Right atrium auricular region (tissue), 2 donors: ENCODE measurements at regions not wholly inside any gene's neighbourhood (a gene's known extent, or its start where the extent isn't known, plus 50 kb on each side); places are given as distances from the start of the nearest gene placed in this dataset.

Experiments
- DNase-seq: peaks from one replicate; pipeline ENCODE4 v3.0.0-alpha.2; 2019; ENCODE audit warnings: low spot score
- H3K27ac ChIP-seq, 2 donors: fragments of 200-600 bp; sonication (generic); 1 replicate in 1 of 2; 2 replicates in 1 of 2; pipeline ENCODE4 v1.5.1; 2016 to 2019
- H3K27me3 ChIP-seq, 2 donors: fragments of 200-600 bp; sonication (generic); one replicate each; pipeline versions ENCODE4 v1.5.1 to v1.6.0; 2017 to 2019
- H3K36me3 ChIP-seq: fragments of 200-600 bp; sonication (generic); one replicate; pipeline ENCODE4 v1.5.1; 2016
- H3K4me1 ChIP-seq, 2 donors: fragments of 200-600 bp; sonication (generic); one replicate each; pipeline versions ENCODE4 v1.5.1 to v1.6.0; 2017 to 2019
- H3K4me3 ChIP-seq, 2 donors: fragments of 200-600 bp; sonication (generic); 1 replicate in 1 of 2; 2 replicates in 1 of 2; pipeline ENCODE4 v1.5.1; 2017 to 2019; ENCODE audit warnings: mild to moderate bottlenecking in 1 of 2, moderate library complexity in 1 of 2
- H3K9me3 ChIP-seq, 2 donors: fragments of 200-600 bp; sonication (generic); one replicate each; pipeline ENCODE4 v1.5.1; 2019
- CTCF ChIP-seq, 2 donors: fragments of 200-600 bp; sonication (generic); IDR thresholded peaks; one replicate each; pipeline ENCODE4 v1.5.1; 2019; ENCODE audit warnings: antibody characterized with exemption in 2 of 2

DNA sequence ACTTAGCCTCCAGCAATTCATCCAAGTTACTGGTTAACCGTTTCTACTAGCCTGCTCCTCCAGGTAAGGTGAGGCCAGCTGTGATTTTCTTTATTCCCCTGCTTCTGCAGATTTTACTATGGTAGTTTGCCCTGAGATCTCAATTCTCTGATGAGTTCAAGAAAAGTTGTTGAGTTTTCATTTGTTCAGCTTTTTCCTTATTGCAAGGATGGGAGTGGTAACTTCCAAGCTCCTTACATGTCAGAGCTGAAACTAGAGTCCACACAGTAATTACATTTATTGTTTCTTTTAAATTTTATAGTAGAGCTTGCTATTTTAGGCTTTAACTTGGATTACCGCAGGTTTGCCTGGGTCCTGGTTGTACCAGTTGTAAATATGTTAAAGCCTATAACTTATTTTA lies 76.9 kb upstream of the ZRANB2 start:
- no peak overlapping the region for H3K4me3 ChIP-seq
- H3K36me3 ChIP-seq = no peaks in the 10 kb centered on the region
- no peaks in the 10 kb centered on the region for H3K27me3 ChIP-seq
- H3K9me3 ChIP-seq = no peaks in the 10 kb centered on the region
- no peaks in the 10 kb centered on the region for H3K4me1 ChIP-seq
- DNase-seq = no peak
- H3K27ac ChIP-seq = no peak overlapping the region
- TF ChIP-seq CTCF (IDR thresholded peaks at IDR 0.05) = no peak

DNA sequence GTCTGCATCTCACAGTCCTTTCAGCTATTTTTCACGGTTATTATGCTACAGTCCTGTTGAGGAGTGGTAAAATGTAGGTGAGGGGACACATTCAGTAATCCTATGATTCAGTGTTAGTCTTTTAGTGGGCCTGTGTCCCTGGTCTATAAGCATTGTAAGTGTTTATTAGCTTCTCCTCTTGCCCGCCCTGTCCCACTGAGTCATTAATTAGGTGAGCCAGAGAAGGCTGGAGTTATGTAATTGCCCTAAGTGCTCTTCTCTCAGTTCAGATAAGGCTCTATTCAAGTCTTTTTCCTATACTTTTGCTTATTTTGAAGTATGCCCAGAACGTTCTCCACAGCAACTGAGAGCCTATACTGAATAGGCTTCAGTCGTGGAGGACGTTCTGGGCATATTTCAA lies 76.3 kb upstream of the ZRANB2 start:
- Histone ChIP-seq H3K4me3 (no peak overlapping the region), H3K36me3 (no peaks in the 10 kb centered on the region), H3K4me1 (no peaks in the 10 kb centered on the region), H3K9me3 (no peaks in the 10 kb centered on the region), H3K27me3 (no peaks in the 10 kb centered on the region), H3K27ac (no peak overlapping the region)
- DNase-seq = no peak
- no peak for TF ChIP-seq CTCF (IDR thresholded peaks at IDR 0.05)

- no peak for DNase-seq
- H3K27me3 ChIP-seq = no peaks in the 10 kb centered on the region
- H3K4me1 ChIP-seq = no peaks in the 10 kb centered on the region
- no peak for TF ChIP-seq CTCF (IDR thresholded peaks at IDR 0.05)
- H3K4me3 ChIP-seq = no peak overlapping the region
- H3K36me3 ChIP-seq = no peaks in the 10 kb centered on the region
- no peaks in the 10 kb centered on the region for H3K9me3 ChIP-seq
- no peak overlapping the region for H3K27ac ChIP-seq
These were observed 75.8 kb upstream of the ZRANB2 start for GRCh38 chr1:71156590-71156989.

DNA sequence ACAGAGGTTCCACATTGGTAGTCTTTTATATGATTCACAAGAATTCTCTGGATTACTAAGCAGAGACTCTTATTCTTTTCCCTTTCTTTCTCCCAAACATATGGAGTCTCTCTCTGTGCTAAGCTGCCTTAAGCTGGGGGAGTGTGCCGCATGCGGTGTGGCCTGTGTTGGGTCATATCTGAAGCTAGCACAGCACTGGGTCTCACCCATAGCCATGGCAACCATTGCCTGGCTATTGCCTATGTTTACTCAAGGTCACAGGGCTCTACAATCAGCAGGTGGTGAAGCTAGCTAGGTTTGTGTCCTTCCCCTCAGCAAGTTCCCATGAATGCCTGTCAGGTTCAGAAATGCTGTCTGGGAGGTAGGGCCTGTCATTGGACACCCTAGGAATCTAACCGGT lies 73.6 kb upstream of the ZRANB2 start:
- no peaks in the 10 kb centered on the region for H3K36me3 ChIP-seq
- no peaks in the 10 kb centered on the region for H3K27me3 ChIP-seq
- H3K4me3 ChIP-seq = no peak overlapping the region
- TF ChIP-seq CTCF (IDR thresholded peaks at IDR 0.05) = no peak
- no peaks in the 10 kb centered on the region for H3K9me3 ChIP-seq
- DNase-seq = no peak
- no peaks in the 10 kb centered on the region for H3K4me1 ChIP-seq
- no peak overlapping the region for H3K27ac ChIP-seq

DNA sequence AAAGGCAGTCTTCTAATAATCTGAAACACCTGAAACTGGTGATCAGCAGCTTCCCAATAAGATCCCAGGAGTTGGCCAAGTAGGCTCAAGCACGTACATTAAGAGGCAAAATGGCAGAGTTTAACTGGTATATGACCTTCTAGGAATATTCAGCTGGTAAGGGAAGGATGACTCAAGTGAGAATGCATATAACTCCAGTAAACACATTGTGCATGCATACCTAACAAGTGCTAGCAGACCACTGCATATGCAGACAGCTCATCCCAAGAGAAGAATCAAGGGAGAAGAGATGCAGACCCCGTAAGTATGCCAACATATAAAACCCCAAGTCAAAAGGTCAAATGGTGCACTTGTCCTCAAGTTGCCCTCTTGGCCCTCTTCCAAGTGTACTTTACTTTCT lies 73.0 kb upstream of the ZRANB2 start:
- H3K27me3 ChIP-seq = no peaks in the 10 kb centered on the region
- no peak for DNase-seq
- no peak overlapping the region for H3K4me3 ChIP-seq
- no peaks in the 10 kb centered on the region for H3K9me3 ChIP-seq
- no peak for TF ChIP-seq CTCF (IDR thresholded peaks at IDR 0.05)
- no peak overlapping the region for H3K27ac ChIP-seq
- no peaks in the 10 kb centered on the region for H3K36me3 ChIP-seq
- no peaks in the 10 kb centered on the region for H3K4me1 ChIP-seq

- H3K9me3 ChIP-seq = no peaks in the 10 kb centered on the region
- no peaks in the 10 kb centered on the region for H3K27me3 ChIP-seq
- DNase-seq = no peak
- no peak overlapping the region for H3K27ac ChIP-seq
- no peaks in the 10 kb centered on the region for H3K36me3 ChIP-seq
- no peak overlapping the region for H3K4me3 ChIP-seq
- TF ChIP-seq CTCF (IDR thresholded peaks at IDR 0.05) = no peak
- no peaks in the 10 kb centered on the region for H3K4me1 ChIP-seq
These were observed 67.0 kb upstream of the ZRANB2 start for GRCh38 chr1:71147637-71148360.
